Stimulated activated CD8-positive, alpha-beta memory T cell treated with anti-CD3 and anti-CD28 coated beads, Interleukin-15, amount 100 ng/mL, for 48 hours (primary cell): ENCODE measurements at regions not wholly inside any gene's neighbourhood (a gene's known extent, or its start where the extent isn't known, plus 50 kb on each side); places are given as distances from the start of the nearest gene placed in this dataset.
"Not testable (repeated sequence)": the region's sequence is repeated elsewhere in the genome, so short reads cannot be mapped to it uniquely, and the experiment has no call there.

Experiments used
- DNase-seq, 2 donors: peaks; one replicate each; pipeline ENCODE4 v3.0.0-alpha.2; 2020; ENCODE audit warnings: low read depth in 2 of 2

- no peak for DNase-seq
Observed at GRCh38 chr3:72278349-72279067, 493.6 kb upstream of the PROK2 start.

GRCh38 chr3:72277710-72278109 lies 492.8 kb upstream of the PROK2 start:
- DNase-seq = no peak

- no peak for DNase-seq
Observed at GRCh38 chr3:72276806-72277205, 491.9 kb upstream of the PROK2 start.

- DNase-seq = no peak
Observed at GRCh38 chr3:72275331-72275751, 490.4 kb upstream of the PROK2 start.

GRCh38 chr3:72274493-72275330 lies 489.8 kb upstream of the PROK2 start:
- DNase-seq = no peak

- no peak for DNase-seq
Observed at GRCh38 chr3:72273615-72274014, 488.7 kb upstream of the PROK2 start.

GRCh38 chr3:72272356-72272755 lies 487.4 kb upstream of the PROK2 start:
- no peak for DNase-seq

GRCh38 chr3:72271923-72272322 lies 487.0 kb upstream of the PROK2 start:
- no peak for DNase-seq

GRCh38 chr3:72271216-72271615 lies 486.3 kb upstream of the PROK2 start:
- DNase-seq = no peak

GRCh38 chr3:72270730-72271129 lies 485.8 kb upstream of the PROK2 start:
- no peak for DNase-seq

GRCh38 chr3:72270072-72270681 lies 485.2 kb upstream of the PROK2 start:
- no peak for DNase-seq

GRCh38 chr3:72269475-72269874 lies 484.5 kb upstream of the PROK2 start:
- no peak for DNase-seq

- not testable (repeated sequence) for DNase-seq
Observed at GRCh38 chr3:72266921-72267524, 482.1 kb upstream of the PROK2 start.

GRCh38 chr3:72266016-72266370 lies 481.0 kb upstream of the PROK2 start:
- DNase-seq = no peak

- DNase-seq = no peak
Observed at GRCh38 chr3:72265256-72266015, 480.5 kb upstream of the PROK2 start.

- no peak for DNase-seq
Observed at GRCh38 chr3:72263223-72263990, 478.5 kb upstream of the PROK2 start.

GRCh38 chr3:72262736-72263135 lies 477.8 kb upstream of the PROK2 start:
- DNase-seq = no peak

- DNase-seq = no peak
Observed at GRCh38 chr3:72261566-72262564, 476.9 kb upstream of the PROK2 start.

- DNase-seq = no peak
Observed at GRCh38 chr3:72260588-72260910, 475.6 kb upstream of the PROK2 start.
